GM19328 (cell line): ENCODE measurements at regions not wholly inside any gene's neighbourhood (a gene's known extent, or its start where the extent isn't known, plus 50 kb on each side); places are given as distances from the start of the nearest gene placed in this dataset.

Experiments
- ATAC-seq: cut with Tn5 transposase; IDR thresholded peaks from one replicate; pipeline ENCODE4 v1.9.1; 2021; ENCODE audit warnings: mild to moderate bottlenecking, moderate library complexity; ENCODE audit not compliant: unreplicated experiment

DNA sequence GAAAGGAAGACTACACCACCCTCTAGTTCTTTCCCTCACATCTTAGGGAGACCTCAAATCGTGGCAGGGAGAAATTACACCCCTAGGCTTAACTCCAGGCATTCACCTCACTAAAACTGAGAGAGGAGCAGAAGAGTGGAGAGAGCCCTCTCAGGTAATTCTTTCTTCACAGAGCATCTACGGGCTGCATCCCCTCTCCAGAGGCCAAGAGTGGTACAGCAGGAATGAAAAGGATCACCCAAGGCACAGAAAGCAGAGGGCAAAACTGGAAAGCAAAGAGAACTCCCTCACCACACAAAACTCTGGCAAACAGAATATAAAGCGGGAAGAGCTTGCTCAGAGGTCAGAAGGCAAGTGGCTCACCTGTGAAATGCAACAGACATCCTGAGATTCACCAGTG lies 661.2 kb downstream of the TBC1D4 start:
- ATAC-seq = no peak

DNA sequence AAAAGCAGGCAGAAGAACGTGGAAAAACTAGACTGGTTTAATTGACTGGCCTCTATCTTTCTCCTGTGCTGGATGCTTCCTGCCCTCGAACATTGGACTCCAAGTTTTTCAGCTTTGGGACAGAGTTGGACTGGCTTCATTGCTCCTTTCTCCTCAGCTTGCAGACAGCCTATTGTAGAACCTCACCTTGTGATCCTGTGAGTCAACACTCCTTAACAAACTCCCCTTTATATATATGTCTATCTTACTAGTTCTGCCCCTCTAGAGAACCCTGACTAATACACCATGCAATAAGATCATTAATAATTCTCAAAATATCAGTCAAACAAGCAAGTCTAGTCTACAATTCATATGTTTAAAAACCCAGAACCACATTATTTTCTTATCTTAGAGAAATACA lies 662.4 kb downstream of the TBC1D4 start:
- no peak for ATAC-seq

DNA sequence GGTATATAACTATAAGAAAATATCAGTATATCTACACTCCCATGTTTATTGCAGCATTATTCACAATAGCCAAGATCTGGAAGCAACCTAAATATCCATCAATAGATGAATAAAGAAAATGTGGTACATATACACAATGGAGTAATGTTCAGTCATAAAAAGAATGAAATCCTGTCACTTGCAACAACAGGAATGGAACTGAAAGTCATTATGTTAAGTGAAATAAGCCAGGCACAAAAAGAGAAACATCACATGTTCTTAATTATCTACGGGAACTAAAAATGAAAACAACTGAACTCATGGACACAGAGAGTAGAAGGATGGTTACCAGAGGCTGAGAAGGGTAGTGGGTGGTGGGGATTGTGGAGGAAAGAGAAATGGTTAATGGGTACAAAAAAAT lies 665.2 kb downstream of the TBC1D4 start:
- ATAC-seq = no peak

DNA sequence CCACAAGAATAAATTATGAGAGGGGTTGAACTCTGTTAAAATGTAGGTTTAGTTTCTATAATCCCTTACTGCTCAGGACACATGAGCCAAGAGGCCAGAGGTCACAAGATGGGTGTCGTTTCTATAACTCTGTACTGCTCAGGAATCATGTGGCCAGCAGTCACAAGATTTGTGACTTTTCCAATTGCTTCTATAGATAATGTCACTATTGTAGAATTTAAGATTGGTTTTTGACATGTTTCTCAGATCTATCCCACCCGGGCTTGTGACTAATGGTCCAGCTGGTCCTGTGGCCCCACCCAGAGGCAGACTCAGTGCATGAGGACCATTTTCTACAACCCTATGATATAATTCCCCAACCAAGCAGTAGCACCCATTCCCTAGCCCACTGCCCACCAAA lies 662.0 kb upstream of the KLF12 start:
- no peak for ATAC-seq

DNA sequence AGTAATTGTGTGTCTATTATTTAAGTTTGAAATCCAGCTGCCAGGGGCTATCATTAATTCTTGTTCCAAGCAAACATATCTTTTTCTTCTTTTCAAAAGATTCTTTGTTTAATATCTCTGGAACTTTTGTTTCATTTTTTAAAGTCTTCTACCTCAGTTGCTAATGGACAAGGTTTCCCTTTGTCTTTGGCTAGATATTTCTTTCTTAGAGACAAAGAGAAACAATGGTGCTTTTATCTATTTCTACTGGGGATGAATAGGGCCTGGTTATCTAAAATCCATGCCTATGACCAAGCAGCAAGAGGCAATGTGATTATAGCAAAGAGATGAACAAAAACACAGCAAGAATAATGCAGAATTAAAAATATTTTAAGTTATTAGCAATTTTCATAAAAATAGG lies 661.3 kb upstream of the KLF12 start:
- ATAC-seq = no peak

DNA sequence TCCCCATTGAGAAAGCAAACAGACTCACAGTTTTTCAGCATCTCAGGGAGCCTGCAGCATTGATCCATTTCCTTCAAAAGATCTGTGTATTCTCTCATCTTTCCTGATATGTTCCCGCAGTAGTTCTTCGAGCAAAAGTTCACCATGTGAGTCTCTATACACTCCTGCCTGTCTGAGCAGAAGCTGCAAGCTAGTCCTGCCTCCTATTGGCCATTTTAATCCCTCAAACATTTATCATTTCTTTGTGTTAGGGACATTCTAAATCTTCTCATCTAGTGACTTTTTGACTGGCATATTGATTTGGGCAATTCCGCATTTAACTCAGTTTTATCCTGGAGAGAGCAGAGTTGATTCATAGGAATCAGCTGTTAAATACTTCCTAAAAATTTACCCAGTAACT lies 660.4 kb upstream of the KLF12 start:
- no peak for ATAC-seq

DNA sequence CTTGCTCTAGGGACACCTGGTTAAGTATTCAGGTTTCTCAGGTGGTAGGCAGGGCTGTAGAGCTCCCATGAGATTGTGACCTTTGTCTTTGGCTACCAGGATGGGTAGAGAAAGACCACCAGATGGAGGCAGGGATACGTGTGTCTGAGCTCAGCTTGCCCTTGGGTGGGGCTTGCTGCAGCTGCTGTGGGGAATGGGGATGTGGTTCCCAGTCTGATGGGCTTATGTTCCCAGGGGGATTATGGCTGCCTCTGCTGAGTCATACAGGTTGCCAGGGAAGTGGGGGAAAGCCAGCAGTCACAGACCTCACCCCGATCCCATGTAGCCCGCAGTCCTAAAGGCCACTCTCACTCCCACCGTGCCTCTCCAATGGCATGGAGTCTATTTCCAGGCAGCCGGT lies 659.9 kb upstream of the KLF12 start:
- ATAC-seq = no peak

DNA sequence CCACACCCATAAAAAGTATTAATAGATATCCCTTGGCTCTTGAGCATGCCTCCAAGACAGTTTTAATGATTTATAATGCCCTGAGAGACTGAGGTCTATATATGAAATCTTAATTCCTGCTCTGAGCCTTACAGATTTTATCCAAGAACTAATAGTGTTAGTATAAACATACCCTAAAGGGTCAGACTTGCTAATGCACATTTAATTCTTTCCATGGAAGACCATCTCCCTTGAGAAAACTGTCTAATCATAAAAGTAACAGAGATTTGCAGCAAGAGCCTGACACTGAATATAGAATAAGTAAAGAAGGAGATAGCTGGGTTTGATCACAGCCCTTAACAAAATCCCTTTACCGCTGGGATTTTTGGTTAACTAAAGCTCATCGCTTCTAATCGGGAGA lies 650.8 kb upstream of the KLF12 start:
- ATAC-seq = no peak

DNA sequence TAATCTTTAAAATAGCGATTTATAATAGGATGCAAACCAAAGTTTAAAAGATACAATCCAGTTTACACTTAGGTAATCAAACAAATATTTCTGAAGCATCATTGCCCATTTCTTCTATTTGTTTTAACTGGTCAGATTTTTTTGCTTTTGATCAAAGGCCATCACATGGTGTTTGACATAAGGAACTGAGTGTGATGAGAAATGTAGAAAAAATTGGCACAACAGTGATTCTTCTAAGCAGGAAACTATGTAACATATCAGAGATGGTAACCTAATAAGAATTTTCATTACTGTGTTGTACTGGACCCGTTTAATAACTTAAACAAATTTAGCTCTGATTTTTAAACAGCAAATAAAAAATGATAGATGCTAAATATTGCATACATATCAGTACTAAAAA lies 644.7 kb upstream of the KLF12 start:
- no peak for ATAC-seq

DNA sequence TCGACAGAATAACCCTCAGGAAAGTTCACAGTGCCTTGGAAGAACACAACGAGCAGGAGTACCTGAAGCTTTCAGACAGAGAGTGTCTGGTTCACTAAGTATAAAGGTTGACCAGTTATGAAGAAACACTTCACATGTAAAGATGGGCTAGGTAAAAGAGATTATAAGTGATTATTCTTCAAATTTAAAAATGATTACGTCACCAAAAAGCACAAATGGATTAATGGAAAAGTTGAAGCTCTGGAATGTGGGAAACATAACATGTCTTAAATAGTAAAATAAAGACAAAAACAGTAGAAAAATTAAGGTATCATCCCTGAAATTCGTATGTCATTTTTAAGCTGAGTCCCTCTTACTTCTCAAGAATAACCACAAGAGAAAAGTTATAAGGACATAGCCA lies 643.9 kb upstream of the KLF12 start:
- ATAC-seq = no peak

DNA sequence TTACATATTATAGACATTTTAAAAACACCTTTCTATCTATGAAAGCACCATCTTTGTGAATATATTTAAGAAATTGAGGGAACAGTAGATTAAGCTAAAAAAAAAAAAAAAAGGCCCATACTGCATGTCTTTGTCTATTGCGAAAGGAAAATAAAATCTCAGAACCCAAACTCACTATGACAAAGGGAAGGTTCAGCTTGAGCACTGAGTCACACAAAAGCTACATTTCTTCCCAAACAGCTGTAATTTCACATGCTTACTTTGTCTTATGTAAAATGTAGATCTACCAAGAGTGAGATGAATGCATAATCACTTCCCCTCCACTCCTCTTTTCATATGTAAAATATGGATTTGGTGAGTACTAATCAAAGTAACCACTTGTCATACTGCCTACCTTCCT lies 640.1 kb upstream of the KLF12 start:
- no peak for ATAC-seq

DNA sequence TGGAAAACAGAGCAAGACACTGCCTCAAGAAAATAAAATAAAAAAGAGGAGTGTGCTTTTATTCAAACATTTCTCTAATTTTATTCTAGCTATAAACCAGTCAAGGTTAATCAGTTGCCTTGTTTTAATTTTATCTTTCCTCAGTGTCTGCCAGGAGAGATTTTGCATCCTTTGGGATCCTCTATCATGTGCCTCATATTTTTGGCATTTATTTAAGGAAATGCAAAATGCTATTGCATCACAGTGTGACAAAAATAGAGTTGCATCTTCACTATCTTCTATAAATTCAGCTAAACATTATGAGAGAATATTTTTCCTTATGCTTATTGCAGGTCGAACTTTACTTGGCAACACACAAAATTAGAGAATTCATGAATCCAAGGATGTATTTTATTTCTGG lies 639.0 kb upstream of the KLF12 start:
- no peak for ATAC-seq

DNA sequence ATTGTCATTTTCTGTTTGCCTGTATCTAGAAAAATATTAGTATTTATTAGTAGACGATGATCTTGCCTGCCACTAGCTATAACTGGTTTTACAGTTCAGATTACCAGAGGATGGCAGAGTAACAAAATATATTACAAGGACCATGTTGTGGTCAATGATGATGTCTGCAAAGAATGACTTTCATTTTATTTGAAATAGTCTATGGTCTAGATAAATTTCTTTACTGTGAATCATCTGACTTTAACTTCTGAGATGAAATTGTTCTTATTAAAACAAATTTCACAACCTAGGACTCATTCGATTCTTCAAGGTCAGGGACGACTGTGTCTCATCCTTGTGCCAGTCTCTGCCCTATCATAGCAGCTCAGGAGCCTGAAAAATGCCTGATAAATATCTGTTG lies 637.8 kb upstream of the KLF12 start:
- no peak for ATAC-seq

DNA sequence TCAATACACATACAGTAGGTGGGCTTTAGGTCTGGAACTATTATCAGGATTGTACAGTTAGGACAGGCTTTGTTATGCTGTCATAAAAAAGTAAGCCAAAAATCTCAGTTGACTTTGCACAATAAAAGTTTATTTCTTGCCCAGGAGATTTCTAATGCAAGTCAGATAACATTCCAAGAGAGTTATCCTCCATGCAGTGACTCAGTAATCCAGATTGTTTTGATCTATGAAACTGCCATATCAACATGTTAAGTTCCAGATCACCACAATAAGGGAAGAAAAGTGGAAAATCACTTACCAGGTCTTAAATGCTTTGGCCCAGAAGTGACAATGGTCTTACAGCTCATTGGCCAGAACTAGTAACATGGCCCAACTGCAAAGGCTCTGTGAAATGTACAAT lies 636.2 kb upstream of the KLF12 start:
- no peak for ATAC-seq

DNA sequence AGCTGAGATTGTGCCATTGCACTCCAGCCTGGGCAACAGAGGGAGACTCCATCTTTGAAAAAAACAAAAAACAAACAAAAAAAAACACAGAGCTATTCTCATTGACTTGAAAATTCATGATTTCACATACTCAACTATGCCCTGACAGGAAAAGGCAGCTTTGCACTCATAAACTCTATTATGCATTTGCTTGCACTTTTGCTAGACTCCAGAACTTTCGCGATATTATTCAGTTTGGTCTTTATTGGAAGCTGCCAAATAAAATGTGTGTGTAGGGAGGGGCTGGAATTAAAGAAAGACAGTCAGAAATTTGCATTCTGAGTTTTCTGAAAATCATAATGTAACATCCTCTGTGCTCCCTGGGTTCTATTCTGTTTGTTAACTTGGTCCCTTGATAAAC lies 635.1 kb upstream of the KLF12 start:
- no peak for ATAC-seq

DNA sequence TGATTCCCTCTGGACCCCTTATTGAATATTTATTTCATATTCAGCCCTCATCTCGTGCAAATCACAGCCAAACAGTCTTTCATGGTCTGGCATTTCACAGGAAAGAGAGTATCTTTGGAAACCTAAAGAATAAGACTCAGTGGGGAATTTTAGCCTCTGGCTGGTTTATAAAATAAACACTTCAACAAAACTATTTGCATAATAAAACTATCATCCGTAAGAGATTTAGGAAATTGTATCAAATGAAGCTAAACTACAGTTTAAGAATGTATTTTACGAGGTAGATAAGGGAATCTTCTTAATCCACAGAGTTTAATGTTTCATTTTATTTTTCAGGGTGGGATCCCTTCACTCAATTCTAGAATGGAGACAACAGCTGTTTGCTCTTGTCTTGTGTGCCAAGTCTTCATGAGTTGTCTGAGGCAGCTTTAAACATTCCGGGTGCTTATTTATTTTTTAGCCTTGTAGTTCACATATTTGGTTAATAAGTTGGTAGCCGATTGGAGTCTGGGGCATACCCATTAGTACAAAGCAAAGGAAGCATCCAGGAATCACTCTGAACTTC lies 634.4 kb upstream of the KLF12 start:
- ATAC-seq = no peak

DNA sequence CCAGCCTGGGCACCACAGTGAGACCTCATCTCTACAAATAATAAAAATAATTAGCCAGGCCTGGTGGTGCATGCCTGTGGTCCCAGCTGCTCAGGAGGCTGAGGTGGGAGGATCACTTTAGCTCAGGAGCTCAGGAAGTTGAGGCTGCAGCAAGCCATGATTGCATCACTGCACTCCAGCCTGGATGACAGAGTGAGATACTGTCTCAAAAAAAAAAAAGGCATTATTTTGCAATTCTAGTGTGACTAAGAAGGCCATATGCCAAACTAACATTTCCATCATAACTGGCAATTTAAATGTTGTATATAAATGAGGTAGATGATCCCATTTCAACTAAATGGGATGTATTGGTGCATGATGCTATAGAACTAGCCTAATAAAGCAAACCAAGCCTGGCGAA lies 632.8 kb upstream of the KLF12 start:
- no peak for ATAC-seq

DNA sequence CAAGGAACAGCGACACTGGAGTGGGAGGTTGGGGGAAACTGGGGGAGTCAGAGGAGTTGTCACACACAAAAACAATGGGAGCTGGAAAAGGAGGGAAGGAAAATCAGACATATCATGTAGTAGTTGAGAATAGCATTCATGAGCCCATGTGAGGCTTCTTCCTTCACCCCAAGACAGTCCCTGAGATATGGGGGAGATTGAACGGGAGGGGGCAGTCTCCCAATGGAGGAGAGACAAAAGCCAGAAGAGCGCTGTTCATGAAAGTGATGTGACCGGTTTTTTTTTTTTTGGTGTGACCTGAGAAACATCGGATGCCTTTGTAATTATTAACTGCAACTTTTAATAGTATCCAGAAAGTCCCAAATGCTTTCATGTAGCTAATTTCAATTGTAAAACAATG lies 631.8 kb upstream of the KLF12 start:
- no peak for ATAC-seq

DNA sequence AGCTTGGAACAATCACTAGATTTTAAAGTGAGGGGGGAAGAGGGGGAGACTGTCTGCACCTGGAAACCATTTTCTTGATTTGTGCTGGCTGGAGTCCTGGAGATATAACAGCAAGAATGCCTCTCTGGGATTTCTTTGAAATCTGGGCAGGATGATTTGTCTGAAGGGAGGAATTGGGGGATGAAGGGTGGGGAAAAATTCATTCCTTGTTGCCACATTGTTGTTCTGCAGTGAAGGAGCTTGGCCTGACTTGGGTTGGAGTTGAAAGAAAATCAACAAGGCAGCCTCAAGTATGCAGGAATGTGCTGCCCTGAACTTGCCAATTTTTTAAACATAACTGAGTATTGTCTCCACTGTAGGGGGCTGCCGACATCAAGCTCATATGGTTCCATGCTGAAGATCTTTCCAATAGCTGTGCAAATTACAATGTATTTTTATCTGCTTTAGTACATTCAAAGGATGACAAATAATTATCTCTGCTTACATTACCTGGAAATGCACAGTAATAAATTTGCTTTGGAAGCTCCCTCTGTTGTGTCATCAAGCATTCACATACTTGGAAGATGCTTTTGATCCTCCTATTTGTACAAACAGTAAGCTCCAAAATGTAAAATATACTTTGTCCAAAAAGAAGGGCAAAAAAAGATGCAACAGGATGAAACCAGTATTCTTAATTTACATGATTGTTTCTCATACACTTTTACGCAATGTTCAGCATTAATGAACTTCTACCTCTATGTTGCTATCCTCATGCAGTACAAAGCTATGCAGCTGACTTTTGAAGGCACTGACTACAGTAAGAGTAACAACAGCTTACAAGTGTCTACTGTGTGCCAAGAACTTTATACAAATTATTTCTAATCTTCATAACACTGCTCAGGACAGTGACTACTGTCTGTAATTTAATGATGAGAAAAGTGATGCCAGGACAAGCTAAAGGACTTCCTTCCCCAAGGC lies 627.9 kb upstream of the KLF12 start:
- no peak for ATAC-seq

DNA sequence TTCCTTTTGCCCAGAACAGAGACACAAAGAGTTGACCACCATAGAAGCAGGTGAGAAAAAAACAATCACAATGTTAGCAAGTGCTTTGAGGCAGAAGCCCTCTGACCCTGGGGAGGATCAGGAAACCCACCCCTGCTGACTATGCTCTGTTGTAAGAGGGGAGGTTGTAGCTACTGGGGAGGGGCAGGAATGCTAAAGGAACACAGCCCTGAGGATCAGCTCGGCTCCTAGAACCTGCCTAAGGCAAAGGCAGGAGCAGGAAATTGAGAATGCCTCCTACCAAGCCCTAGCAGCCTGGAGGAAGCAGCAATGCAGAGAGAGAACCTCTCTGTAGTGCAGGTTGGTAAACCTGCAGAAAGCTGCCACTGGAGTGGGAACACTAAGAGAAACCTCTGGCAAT lies 624.0 kb upstream of the KLF12 start:
- ATAC-seq = no peak

DNA sequence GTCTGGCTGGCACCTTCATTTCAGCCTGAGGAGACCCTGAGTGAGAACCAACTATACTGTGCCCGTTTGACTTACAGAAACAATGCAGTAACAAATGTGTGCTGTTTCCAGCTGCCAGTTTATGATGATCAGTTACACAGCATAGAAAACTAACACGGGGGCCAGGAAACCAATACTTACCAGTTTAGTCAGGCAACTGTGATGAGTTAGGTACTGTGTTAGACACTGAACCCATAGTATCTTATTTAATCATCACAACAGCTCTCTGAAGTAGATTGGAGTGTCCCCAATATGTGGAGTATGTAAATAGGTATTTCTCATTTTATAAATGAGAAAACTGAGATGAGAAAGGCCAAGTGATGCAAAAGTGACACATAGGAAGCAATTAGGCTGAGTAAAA lies 620.9 kb upstream of the KLF12 start:
- ATAC-seq = no peak

DNA sequence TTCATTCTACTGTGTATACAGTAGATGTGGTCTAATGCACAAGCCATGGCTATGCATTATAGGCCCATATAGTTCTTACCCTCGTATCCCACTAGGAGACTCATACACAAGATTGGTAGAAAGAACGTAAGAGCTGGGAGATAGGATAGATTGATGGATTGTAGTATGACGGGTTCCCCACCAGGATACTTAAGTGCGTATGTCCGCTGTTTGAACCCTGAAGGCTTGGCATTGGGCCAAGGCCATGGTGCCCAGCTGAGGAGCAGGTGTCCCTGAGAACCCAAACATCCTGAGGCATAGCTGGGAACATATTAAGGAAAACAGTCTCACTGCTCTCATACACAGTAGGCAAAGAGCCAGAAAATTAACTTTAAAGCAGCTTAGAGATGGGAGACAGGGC lies 617.5 kb upstream of the KLF12 start:
- ATAC-seq = no peak
